SH-SY5Y (cell line): ENCODE measurements at regions not wholly inside any gene's neighbourhood (a gene's known extent, or its start where the extent isn't known, plus 50 kb on each side); places are given as distances from the start of the nearest gene placed in this dataset.

ENCODE experiments used
- GATA2 ChIP-seq: IDR thresholded peaks from 2 replicates; pipeline ENCODE4 v1.6.1; 2011; ENCODE audit warnings: mild to moderate bottlenecking, low read depth, low read length
- GATA3 ChIP-seq: IDR thresholded peaks from 2 replicates; pipeline ENCODE4 v1.6.1; 2011; ENCODE audit warnings: low read depth, mild to moderate bottlenecking, low read length, moderate library complexity

- TF ChIP-seq GATA3 (no peak), GATA2 (no peak)
Observed at GRCh38 chr2:776038-776437, 98.8 kb upstream of the TMEM18 start.
